ENCODE measurements at regions not wholly inside any gene's neighbourhood (a gene's known extent, or its start where the extent isn't known, plus 50 kb on each side); places are given as distances from the start of the nearest gene placed in this dataset.

GRCh38 chr17:33914125-33914524 is 341.0 kb upstream of the CCL2 start:
- TF ChIP-seq CTCF (IDR thresholded peaks at IDR 0.05) (no peak), POLR2A (IDR thresholded peaks at IDR 0.05) (no peak)
